ENCODE measurements at regions not wholly inside any gene's neighbourhood (a gene's known extent, or its start where the extent isn't known, plus 50 kb on each side); places are given as distances from the start of the nearest gene placed in this dataset.

DNA sequence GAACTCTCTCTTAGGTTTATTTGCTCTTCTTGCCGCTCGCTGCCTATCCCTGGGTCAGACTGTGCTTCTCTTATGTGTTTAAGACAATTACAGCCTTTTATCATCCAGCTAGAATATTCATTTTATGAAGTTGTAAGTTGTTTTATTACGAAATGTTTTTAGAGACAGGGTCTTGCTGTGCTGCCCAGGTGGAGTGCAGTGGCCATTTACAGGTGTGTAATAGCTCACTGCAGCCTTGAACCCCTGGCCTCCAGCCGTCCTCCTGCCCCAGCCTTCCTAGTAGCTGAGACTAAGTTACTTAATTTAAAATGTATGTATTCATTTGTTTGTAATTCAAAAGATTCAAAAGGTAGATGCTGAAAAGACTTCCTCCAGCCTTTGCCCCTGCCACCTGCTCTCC, 99.0 kb upstream of the KIF26B start:
- Histone ChIP-seq H3F3A (ENCODE audit: insufficient read depth, low read length) (no peaks in the 10 kb centered on the region), H3K4me1 (ENCODE audit: low read length) (no peaks in the 10 kb centered on the region), H3K27ac (ENCODE audit: low read length) (no peak overlapping the region), H2AFZ (ENCODE audit: low read length) (no peak overlapping the region), H3K9me3 (replicated peaks; ENCODE audit: insufficient read depth, low read length) (no peaks in the 10 kb centered on the region), H3K9me2 (replicated peaks; ENCODE audit: insufficient read depth, low read length) (no peaks in the 10 kb centered on the region), H3K27me3 (replicated peaks; ENCODE audit: insufficient read depth, low read length) (no peaks in the 10 kb centered on the region), H3K36me3 (replicated peaks; ENCODE audit: insufficient read depth, low read length) (no peaks in the 10 kb centered on the region), H3K79me2 (ENCODE audit: low read length) (no peaks in the 10 kb centered on the region), H3K4me3 (ENCODE audit: low read length) (no peak overlapping the region), H3K9ac (ENCODE audit: low read length) (no peak overlapping the region), H3K4me2 (ENCODE audit: low read depth, low read length) (no peak overlapping the region), H4K20me1 (ENCODE audit: insufficient read depth, low read length) (no peaks in the 10 kb centered on the region)
- TF ChIP-seq, protein P1, sequence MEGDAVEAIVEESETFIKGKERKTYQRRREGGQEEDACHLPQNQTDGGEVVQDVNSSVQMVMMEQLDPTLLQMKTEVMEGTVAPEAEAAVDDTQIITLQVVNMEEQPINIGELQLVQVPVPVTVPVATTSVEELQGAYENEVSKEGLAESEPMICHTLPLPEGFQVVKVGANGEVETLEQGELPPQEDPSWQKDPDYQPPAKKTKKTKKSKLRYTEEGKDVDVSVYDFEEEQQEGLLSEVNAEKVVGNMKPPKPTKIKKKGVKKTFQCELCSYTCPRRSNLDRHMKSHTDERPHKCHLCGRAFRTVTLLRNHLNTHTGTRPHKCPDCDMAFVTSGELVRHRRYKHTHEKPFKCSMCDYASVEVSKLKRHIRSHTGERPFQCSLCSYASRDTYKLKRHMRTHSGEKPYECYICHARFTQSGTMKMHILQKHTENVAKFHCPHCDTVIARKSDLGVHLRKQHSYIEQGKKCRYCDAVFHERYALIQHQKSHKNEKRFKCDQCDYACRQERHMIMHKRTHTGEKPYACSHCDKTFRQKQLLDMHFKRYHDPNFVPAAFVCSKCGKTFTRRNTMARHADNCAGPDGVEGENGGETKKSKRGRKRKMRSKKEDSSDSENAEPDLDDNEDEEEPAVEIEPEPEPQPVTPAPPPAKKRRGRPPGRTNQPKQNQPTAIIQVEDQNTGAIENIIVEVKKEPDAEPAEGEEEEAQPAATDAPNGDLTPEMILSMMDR (IDR thresholded peaks at IDR 0.05; ENCODE audit: low read length) = no peak
- DNase-seq = no peak

DNA sequence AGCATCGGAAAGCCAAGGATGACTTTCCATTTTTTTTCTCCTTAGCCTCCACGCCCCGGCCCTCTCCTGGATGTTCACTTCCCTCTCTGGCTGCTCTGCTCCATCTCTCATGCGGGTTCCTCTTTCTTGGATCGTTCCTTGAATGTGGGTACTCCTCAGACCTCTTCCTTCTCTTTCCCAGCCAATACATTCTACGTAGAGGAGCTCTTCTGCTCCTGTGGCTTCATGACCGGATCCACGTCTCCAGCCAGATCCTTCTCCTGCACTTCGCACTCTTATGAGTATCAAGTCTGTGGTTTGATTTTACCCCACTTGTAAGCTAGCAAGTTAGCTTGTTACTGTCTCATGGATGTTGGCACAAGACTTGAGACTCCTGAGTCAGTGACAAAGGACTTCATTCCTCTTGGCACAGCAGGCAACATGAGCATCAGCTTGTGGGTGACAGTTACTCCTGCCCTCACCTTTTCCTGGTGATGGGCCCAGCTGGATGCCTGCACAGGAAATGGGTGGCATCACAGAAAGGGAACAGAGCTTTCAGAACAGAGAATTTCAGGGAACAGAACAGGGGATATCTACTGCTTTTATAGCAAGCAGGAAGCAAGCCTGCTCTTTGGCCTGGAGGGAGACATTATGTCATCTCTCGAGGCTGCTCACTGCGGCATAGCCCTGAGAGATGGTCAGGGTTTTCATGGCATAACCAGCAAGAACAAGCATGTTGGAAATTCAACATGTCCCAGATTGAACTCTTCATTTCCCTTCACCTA, 100.1 kb upstream of the KIF26B start:
- Histone ChIP-seq H3K27me3 (replicated peaks; ENCODE audit: insufficient read depth, low read length) (no peaks in the 10 kb centered on the region), H3F3A (ENCODE audit: insufficient read depth, low read length) (no peaks in the 10 kb centered on the region), H3K9ac (ENCODE audit: low read length) (no peak overlapping the region), H3K4me3 (ENCODE audit: low read length) (no peak overlapping the region), H3K4me1 (ENCODE audit: low read length) (no peaks in the 10 kb centered on the region), H3K36me3 (replicated peaks; ENCODE audit: insufficient read depth, low read length) (no peaks in the 10 kb centered on the region), H4K20me1 (ENCODE audit: insufficient read depth, low read length) (no peaks in the 10 kb centered on the region), H2AFZ (ENCODE audit: low read length) (no peak overlapping the region), H3K79me2 (ENCODE audit: low read length) (no peaks in the 10 kb centered on the region), H3K9me3 (replicated peaks; ENCODE audit: insufficient read depth, low read length) (no peaks in the 10 kb centered on the region), H3K9me2 (replicated peaks; ENCODE audit: insufficient read depth, low read length) (no peaks in the 10 kb centered on the region), H3K27ac (ENCODE audit: low read length) (no peak overlapping the region), H3K4me2 (ENCODE audit: low read depth, low read length) (no peak overlapping the region)
- TF ChIP-seq EZH2phosphoT487 (IDR thresholded peaks at IDR 0.05; ENCODE audit: low read length) = no peak
- TF ChIP-seq, protein P1 (IDR thresholded peaks at IDR 0.05; ENCODE audit: low read length) = no peak
- DNase-seq = no peak

DNA sequence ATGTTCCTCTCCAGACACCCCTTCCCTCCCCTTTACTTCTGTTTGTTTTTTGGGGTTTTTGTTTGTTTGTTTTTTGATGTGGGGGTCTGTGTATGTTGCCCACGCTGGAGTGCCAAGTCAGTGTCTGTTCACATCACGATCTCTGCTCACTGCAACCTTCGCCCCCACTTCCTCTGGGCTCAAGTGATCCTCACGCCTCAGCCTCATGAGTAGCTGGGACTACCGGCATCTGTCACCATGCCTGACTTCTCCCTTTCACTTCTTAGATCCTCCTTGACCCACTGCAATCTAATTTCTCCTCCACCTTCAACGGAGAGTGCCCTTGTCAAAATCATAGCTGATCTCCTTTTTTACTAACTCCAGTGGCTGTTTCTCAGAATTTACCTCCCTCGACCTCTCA, 100.7 kb upstream of the KIF26B start:
- Histone ChIP-seq H3K27ac (ENCODE audit: low read length) (no peak overlapping the region), H3K4me2 (ENCODE audit: low read depth, low read length) (no peak overlapping the region)

More for the DNA sequence above, 100.7 kb upstream of the KIF26B start:
- H4K20me1 ChIP-seq (ENCODE audit: insufficient read depth, low read length) = no peaks in the 10 kb centered on the region
- TF ChIP-seq, protein P1 (IDR thresholded peaks at IDR 0.05; ENCODE audit: low read length) = no peak
- TF ChIP-seq EZH2phosphoT487 (IDR thresholded peaks at IDR 0.05; ENCODE audit: low read length) = no peak
- TF ChIP-seq EZH2 (optimal IDR thresholded peaks at IDR 0.05; ENCODE audit: low read depth, low read length) = no peak
- no peaks in the 10 kb centered on the region for H3F3A ChIP-seq (ENCODE audit: insufficient read depth, low read length)
- no peaks in the 10 kb centered on the region for H3K36me3 ChIP-seq (replicated peaks; ENCODE audit: insufficient read depth, low read length)
- no peaks in the 10 kb centered on the region for H3K9me2 ChIP-seq (replicated peaks; ENCODE audit: insufficient read depth, low read length)
- H3K27me3 ChIP-seq (replicated peaks; ENCODE audit: insufficient read depth, low read length) = no peaks in the 10 kb centered on the region
- H3K4me1 ChIP-seq (ENCODE audit: low read length) = no peaks in the 10 kb centered on the region
- H3K9ac ChIP-seq (ENCODE audit: low read length) = no peak overlapping the region
- no peak for DNase-seq
- no peaks in the 10 kb centered on the region for H3K9me3 ChIP-seq (replicated peaks; ENCODE audit: insufficient read depth, low read length)
- no peaks in the 10 kb centered on the region for H3K79me2 ChIP-seq (ENCODE audit: low read length)
- H3K4me3 ChIP-seq (ENCODE audit: low read length) = no peak overlapping the region
- no peak overlapping the region for H2AFZ ChIP-seq (ENCODE audit: low read length)

Data from MM.1S (cell line).